ENCODE measurements at regions not wholly inside any gene's neighbourhood (a gene's known extent, or its start where the extent isn't known, plus 50 kb on each side); places are given as distances from the start of the nearest gene placed in this dataset.

DNA sequence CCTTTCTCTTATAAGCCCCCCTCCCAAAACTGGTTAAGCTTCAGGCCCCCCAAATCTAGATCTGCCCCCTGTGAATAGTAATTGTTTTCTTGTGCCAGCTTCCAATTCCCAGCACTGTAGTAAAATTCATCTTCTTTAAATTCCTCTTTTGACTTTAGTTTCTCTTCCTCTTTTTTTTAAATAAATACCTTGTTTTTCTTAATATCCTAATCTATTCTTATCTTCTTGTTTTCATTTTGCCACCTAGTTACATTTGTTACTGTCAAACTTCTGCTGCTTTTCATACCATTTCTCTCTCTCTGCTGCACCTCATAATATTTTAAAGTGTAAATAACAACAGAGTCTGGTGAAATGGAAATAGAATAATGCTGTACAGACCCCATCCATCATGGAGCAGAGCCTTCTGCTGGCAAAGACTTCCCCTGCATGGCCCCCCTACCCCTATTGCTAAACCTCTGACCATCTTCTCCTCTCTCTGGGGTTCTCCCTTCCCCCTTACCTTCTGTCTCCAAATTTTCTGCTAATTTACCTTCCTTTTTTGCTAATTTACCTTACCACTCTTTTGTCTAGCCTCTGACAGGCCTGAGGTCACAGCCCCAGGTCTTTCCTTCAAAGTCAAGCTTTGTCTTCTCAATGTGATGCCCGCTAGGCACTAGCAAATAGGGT is 94.9 kb upstream of the PAPOLG start:
- TF ChIP-seq, protein P1, sequence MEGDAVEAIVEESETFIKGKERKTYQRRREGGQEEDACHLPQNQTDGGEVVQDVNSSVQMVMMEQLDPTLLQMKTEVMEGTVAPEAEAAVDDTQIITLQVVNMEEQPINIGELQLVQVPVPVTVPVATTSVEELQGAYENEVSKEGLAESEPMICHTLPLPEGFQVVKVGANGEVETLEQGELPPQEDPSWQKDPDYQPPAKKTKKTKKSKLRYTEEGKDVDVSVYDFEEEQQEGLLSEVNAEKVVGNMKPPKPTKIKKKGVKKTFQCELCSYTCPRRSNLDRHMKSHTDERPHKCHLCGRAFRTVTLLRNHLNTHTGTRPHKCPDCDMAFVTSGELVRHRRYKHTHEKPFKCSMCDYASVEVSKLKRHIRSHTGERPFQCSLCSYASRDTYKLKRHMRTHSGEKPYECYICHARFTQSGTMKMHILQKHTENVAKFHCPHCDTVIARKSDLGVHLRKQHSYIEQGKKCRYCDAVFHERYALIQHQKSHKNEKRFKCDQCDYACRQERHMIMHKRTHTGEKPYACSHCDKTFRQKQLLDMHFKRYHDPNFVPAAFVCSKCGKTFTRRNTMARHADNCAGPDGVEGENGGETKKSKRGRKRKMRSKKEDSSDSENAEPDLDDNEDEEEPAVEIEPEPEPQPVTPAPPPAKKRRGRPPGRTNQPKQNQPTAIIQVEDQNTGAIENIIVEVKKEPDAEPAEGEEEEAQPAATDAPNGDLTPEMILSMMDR (IDR thresholded peaks at IDR 0.05) = no peak
- TF ChIP-seq POLR2A (IDR thresholded peaks at IDR 0.05) = no peak

Measured in lower leg skin (tissue), 3 donors.